DMS153 treated with DMSO at 0.1 percent for 48 hours (cell line): ENCODE measurements at regions not wholly inside any gene's neighbourhood (a gene's known extent, or its start where the extent isn't known, plus 50 kb on each side); places are given as distances from the start of the nearest gene placed in this dataset.
"Not testable (repeated sequence)": the region's sequence is repeated elsewhere in the genome, so short reads cannot be mapped to it uniquely, and the experiment has no call there.

ENCODE experiments used
- DNase-seq: peaks from one replicate; lab custom pipeline; 2025; ENCODE audit not compliant: unreplicated experiment; lab: John Stamatoyannopoulos, UW

DNA sequence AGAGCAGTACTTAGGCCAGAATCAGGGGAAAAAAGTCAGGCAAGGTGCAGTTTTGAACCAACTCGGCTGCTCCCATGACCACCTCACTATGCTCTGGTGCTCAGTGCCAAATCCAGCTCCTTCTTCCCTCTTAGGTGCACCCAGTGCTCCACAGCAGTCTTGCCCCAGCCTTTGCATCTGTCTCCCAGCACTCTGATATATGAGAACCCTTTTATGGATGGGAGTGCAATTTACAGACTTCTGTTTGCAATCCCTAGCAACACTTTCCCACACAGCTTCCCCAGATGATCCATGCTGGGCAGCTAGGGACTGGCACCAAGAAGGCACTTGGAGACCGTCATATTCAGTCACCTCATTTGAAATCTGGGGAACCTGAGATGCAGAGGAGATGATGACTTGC, 267.9 kb upstream of the CCL2 start:
- DNase-seq: no peak

DNA sequence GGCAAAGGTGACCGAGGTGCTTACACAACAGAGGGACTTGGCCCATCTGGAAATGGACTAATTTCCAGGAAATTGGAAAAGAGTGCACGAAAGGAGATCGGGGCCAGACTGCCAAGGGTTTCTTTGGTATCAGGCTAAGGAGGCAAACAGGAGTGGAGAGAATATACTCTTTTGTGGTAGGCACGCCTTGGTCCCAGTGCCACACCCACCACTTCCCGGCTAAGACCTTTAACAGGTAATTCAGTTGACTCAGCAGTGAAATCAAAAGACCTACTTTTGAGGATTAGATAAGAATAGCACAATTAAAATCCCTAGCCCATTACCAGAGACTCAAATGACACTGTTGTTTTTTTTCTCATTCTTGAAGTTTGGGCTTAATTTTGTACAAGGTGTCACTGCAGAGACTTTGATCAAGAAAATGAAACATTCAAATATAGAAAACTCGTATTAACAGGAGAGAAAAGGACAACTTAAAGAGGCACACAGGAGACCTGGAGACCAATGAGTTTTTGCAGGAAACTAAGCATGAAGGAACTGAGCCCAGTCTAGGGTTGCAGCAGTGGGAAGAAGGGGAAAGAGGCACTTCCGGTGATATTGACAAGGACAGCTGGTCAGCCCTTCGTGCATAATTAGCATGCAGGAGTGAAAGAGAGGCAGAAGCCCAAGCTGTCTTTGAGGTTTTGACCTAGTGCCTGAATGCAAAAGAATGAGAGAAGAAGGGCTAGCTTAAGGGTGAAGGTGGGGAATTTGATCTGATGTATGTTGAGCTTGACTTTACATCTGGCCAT, 265.5 kb upstream of the CCL2 start:
- DNase-seq: no peak

- DNase-seq: no peak
Observed at GRCh38 chr17:33990943-33991706, 264.0 kb upstream of the CCL2 start.

GRCh38 chr17:33992113-33992512, 263.0 kb upstream of the CCL2 start:
- DNase-seq: no peak

DNA sequence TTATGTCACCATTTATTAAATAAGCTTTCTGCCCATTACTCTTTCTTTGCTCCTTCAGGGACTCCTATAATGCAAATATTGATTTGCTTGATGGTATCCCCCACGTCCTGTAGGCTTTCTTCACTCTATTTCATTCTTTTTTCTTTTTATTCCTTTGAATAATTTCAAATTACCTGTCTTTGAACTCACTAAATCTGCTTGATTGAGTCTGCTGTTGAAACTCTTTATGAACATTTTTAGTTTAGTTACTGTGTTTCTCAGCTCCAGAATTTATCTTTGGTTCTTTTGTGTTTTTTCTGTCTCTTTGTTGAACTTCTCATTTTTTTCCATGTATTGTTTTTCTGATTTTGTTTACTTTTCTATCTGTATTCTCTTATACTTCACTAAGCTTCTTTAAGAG, 254.4 kb upstream of the CCL2 start:
- DNase-seq: no peak

DNA sequence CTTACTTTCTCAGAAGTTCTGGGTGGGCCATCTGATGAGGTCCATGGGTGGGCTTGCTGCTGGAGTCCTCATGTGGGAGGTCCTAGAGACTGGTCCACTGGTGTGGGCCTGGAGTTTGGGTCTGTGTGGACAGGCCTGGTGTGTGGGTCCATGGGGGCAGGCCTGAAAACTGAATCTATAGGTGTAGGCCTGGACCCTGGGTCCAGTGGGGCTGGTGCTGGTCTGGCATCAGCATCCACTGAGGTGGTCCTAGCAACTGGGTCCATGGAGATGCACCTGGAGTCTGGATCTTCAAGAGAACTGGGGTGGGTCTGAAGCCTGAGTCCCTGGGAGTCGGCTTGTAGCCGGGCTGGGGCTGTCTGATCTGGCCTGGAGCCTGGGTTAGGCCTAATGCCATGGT, 253.8 kb upstream of the CCL2 start:
- DNase-seq: no peak

DNA sequence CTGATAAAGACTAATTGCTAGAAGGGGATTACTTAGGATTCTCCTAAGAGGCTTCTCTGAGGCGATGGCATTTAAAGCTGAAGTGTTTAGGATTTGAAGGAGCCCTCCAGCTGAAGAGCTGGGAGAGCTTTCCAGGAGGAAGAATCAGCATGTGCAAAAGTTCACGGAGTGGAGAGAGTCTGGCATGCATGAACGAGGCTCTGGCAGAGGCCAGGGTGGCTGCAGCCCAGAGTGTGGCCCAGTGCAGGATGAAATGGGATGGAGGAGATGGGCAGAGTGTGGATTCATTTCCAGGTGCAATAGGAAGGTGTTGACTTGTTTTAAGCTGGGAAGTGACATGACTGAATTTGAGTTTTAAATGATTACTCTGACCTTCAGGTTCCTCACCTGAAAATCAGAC, 249.0 kb upstream of the CCL2 start:
- no peak for DNase-seq

- no peak for DNase-seq
Observed at GRCh38 chr17:34008125-34008524, 247.0 kb upstream of the CCL2 start.

GRCh38 chr17:34009912-34010311, 245.2 kb upstream of the CCL2 start:
- no peak for DNase-seq

GRCh38 chr17:34010534-34010933, 244.6 kb upstream of the CCL2 start:
- no peak for DNase-seq

GRCh38 chr17:34011599-34011998, 243.5 kb upstream of the CCL2 start:
- DNase-seq: no peak

- no peak for DNase-seq
Observed at GRCh38 chr17:34012709-34013375, 242.2 kb upstream of the CCL2 start.

- DNase-seq: no peak
Observed at GRCh38 chr17:34015253-34015652, 239.8 kb upstream of the CCL2 start.

GRCh38 chr17:34024386-34024785, 230.7 kb upstream of the CCL2 start:
- DNase-seq: no peak

DNA sequence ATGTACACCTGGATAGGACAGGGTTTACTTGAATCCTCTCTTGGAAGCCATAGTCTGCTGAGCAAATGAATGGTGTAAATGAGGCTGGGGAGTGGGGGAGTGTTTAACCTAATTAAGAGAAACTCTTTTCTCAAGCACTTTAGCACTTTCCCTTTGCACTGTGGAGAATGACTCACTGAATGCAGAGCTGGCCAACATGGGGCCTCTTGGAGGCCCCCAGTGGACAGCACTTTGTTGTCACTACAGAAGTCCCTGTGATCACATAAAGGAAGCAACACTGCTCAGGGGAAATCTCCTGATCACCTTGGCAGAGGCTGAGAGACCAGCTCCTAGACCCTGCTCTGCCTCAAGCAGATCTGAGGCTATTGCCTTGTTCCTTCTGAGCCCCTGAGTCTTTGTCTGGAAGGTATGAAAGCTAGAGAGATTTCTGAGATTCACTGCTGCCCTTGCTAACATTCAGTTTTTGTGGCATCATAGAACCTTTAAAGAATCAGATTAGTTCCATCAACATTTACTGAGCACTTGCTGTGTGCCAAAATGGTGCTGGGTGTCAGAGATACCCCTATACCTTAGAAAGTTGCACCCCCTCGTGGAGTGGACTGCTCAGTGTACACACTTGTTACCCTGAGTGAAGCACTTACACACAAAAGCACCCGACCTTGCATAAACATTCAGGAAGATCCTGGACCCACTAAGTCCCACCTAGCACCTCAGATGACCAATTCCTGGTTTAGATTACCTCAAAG, 230.1 kb upstream of the CCL2 start:
- DNase-seq: no peak

DNA sequence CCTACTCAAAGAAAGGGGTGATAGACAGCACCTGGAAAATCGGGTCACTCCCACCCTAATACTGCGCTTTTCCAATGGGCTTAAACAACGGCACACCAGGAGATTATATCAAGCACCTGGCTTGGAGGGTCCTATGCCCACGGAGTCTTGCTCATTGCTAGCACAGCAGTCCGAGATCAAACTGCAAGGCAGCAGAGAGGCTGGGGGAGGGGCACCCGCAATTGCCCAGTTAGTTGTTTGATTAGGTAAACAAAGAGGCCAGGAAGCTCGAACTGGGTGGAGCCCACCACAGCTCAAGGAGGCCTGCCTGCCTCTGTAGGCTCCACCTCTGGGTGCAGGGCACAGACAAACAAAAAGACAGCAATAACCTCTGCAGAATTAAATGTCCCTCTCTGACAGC, 224.5 kb upstream of the CCL2 start:
- DNase-seq: not testable (repeated sequence)

DNA sequence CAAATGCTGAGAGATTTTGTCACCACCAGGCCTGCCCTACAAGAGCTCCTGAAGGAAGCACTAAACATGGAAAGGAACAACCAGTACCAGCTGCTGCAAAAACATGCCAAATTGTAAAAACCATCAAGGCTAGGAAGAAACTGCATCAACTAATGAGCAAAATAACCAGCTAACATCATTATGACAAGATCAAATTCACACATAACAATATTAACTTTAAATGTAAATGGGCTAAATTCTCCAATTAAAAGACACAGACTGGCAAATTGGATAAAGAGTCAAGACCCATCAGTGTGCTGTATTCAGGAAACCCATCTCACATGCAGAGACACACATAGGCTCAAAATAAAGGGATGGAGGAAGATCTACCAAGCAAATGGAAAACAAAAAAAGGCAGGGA, 222.8 kb upstream of the CCL2 start:
- not testable (repeated sequence) for DNase-seq

DNA sequence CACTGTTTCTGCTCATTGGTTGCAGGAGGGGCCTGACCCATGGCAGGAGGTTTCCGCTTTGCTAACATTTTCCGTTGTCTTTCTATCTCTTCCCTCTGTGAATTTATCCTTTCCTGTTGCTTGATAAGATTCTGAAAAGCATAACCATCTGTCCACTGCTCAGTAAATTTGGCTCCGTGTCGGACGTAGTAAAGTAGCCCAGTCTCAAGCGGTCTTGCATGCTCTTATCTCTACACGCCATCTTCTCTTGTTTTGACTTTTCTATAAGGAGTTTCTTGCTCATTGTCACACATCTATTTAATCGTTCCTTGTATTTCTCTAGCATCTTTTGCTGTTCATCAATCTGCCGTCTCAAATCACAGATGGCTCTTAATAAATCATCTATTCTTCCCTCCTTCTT, 216.3 kb upstream of the CCL2 start:
- not testable (repeated sequence) for DNase-seq

- DNase-seq: not testable (repeated sequence)
Observed at GRCh38 chr17:34039213-34039612, 215.9 kb upstream of the CCL2 start.

GRCh38 chr17:34039759-34040555, 215.1 kb upstream of the CCL2 start:
- not testable (repeated sequence) for DNase-seq
